ENCODE measurements at regions not wholly inside any gene's neighbourhood (a gene's known extent, or its start where the extent isn't known, plus 50 kb on each side); places are given as distances from the start of the nearest gene placed in this dataset.
"Not testable (repeated sequence)": the region's sequence is repeated elsewhere in the genome, so short reads cannot be mapped to it uniquely, and the experiment has no call there.

DNA sequence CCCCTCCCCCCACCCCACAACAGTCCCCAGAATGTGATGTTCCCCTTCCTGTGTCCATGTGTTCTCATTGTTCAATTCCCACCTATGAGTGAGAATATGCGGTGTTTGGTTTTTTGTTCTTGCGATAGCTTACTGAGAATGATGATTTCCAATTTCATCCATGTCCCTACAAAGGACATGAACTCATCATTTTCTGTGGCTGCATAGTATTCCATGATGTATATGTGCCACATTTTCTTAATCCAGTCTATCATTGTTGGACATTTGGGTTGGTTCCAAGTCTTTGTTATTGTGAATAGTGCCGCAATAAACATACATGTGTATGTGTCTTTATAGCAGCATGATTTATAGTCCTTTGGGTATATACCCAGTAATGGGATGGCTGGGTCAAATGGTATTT is 308.2 kb downstream of the ZNF536 start:
- TF ChIP-seq CTCF, POLR2A (IDR thresholded peaks at IDR 0.05): not testable (repeated sequence)

Data from tibial nerve (tissue), 3 donors.